ENCODE measurements at regions not wholly inside any gene's neighbourhood (a gene's known extent, or its start where the extent isn't known, plus 50 kb on each side); places are given as distances from the start of the nearest gene placed in this dataset.

- no peak for DNase-seq (ENCODE audit: low spot score)
Observed at GRCh38 chr5:92998456-92998855, 582.6 kb downstream of the NR2F1-AS1 start.

- DNase-seq (ENCODE audit: low spot score): no peak
Observed at GRCh38 chr5:92994392-92994791, 586.6 kb downstream of the NR2F1-AS1 start.

GRCh38 chr5:92992073-92992472 is 588.9 kb downstream of the NR2F1-AS1 start:
- DNase-seq (ENCODE audit: low spot score): no peak

GRCh38 chr5:92991581-92992067 is 589.4 kb downstream of the NR2F1-AS1 start:
- DNase-seq (ENCODE audit: low spot score): no peak

- no peak for DNase-seq (ENCODE audit: low spot score)
Observed at GRCh38 chr5:92990771-92991170, 590.2 kb downstream of the NR2F1-AS1 start.

- DNase-seq (ENCODE audit: low spot score): no peak
Observed at GRCh38 chr5:92981001-92981400, 600.0 kb downstream of the NR2F1-AS1 start.

GRCh38 chr5:92980491-92980890 is 600.5 kb downstream of the NR2F1-AS1 start:
- no peak for DNase-seq (ENCODE audit: low spot score)

GRCh38 chr5:92979716-92980115 is 601.3 kb downstream of the NR2F1-AS1 start:
- DNase-seq (ENCODE audit: low spot score): no peak

- no peak for DNase-seq (ENCODE audit: low spot score)
Observed at GRCh38 chr5:92977846-92978540, 603.0 kb downstream of the NR2F1-AS1 start.

- no peak for DNase-seq (ENCODE audit: low spot score)
Observed at GRCh38 chr5:92976156-92976555, 604.9 kb downstream of the NR2F1-AS1 start.

GRCh38 chr5:92969781-92970237 is 611.2 kb downstream of the NR2F1-AS1 start:
- DNase-seq (ENCODE audit: low spot score): no peak

GRCh38 chr5:92969191-92969780 is 611.7 kb downstream of the NR2F1-AS1 start:
- no peak for DNase-seq (ENCODE audit: low spot score)

GRCh38 chr5:92963800-92964199 is 617.2 kb downstream of the NR2F1-AS1 start:
- DNase-seq (ENCODE audit: low spot score): no peak

- no peak for DNase-seq (ENCODE audit: low spot score)
Observed at GRCh38 chr5:92962752-92963151, 618.3 kb downstream of the NR2F1-AS1 start.

GRCh38 chr5:92956886-92957285 is 624.1 kb downstream of the NR2F1-AS1 start:
- DNase-seq (ENCODE audit: low spot score): no peak

GRCh38 chr5:92952243-92952642 is 628.8 kb downstream of the NR2F1-AS1 start:
- DNase-seq (ENCODE audit: low spot score): no peak

- DNase-seq (ENCODE audit: low spot score): no peak
Observed at GRCh38 chr5:92951746-92952145, 629.3 kb downstream of the NR2F1-AS1 start.

- no peak for DNase-seq (ENCODE audit: low spot score)
Observed at GRCh38 chr5:92946546-92946945, 634.5 kb downstream of the NR2F1-AS1 start.

GRCh38 chr5:92945605-92946097 is 635.4 kb downstream of the NR2F1-AS1 start:
- peak; percentile 73 for DNase-seq (ENCODE audit: low spot score)

GRCh38 chr5:92944903-92945604 is 636.0 kb downstream of the NR2F1-AS1 start:
- DNase-seq (ENCODE audit: low spot score): peak; percentile 54

GRCh38 chr5:92944337-92944736 is 636.7 kb downstream of the NR2F1-AS1 start:
- peak; percentile 10 for DNase-seq (ENCODE audit: low spot score)

GRCh38 chr5:92942762-92943161 is 638.3 kb downstream of the NR2F1-AS1 start:
- DNase-seq (ENCODE audit: low spot score): peak; percentile 36
